GM21381 (cell line): ENCODE measurements at regions not wholly inside any gene's neighbourhood (a gene's known extent, or its start where the extent isn't known, plus 50 kb on each side); places are given as distances from the start of the nearest gene placed in this dataset.
"Not testable (repeated sequence)": the region's sequence is repeated elsewhere in the genome, so short reads cannot be mapped to it uniquely, and the experiment has no call there.

Source experiments
- ATAC-seq: cut with Tn5 transposase; IDR thresholded peaks from one replicate; pipeline ENCODE4 v1.9.1; 2021; ENCODE audit warnings: mild to moderate bottlenecking, moderate library complexity; ENCODE audit not compliant: unreplicated experiment

DNA sequence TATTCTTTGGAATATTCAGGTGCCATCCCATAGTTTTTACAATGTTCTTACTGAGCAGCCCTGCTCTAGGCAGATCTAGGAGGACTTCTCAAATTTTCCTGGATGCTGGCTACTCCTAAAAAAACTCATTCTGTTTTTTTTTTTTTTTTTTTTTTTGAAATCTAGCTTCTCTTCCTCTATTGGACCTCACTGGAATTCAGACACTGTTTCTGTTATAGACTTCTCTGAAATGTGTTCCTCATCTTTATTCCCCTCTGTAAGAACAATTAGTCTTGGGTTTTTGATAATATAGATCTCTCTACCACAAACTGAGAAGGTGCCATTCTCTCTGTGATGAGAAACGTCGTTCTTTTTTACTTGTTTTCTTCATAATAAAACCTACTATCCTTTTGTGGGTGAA is 115.3 kb upstream of the CCND2 start:
- ATAC-seq, result no peak

DNA sequence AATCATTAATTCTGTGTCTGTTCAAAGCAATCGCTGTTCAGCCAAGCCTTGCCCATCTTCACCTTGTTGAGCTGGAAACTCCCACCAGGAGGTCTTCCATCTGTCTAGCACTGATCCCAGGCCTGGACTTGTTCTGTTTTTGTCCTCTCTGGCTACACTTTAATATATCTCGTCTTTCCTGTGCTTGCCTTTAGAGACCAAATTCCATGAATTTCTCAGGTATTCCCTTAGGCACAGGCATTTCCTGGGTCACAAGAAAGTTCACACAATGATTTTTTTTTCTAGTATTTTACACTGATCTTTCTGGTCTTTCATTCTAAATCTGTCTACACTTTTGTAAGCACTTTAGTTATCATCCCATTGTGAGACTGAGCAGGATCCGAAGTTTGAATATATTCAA is 116.4 kb upstream of the CCND2 start:
- ATAC-seq, result no peak

DNA sequence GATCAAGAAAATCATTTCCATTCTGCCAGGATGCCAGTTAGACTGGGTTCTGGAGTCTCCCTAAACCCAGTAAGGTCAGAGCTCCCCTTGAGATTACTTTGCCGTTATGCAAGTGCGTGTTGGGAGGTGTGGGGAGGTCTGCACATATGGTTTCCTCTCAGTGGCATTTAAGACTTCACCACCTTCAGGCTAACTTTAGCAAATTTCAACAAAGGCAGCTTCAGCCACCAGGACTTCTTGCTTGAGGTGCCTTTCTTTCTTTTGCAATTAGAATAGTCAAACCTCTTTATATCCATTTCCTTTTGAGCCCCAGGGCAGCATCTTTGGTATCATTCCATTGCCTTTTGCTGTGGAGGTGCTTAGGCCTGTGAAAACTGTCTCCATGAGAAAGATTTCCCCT is 117.2 kb upstream of the CCND2 start:
- ATAC-seq, result no peak

DNA sequence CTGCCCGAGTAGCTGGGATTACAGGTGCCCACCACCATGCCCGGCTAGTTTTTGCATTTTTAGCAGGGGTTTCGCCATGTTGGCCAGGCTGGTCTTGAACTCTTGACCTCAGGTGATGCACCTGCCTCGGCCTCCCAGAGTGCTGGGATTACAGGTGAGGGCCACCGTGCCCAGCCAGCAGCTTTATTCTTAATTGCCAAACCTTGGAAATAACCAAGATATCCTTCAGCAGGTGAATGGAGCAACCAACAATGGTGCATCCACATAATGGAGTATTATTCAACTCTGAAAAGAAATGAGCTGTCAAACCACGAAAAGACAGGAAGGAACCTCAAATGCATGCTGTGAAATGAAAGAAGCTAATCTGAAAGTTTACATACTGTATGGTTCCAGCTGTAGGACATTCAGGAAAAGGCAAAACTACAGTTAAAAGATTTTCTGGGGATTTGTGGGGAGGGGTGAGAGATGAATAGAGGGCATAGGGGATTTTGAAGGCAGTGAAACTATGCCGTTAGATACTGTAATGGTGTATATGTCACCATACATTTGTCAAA is 118.8 kb upstream of the CCND2 start:
- no peak for ATAC-seq

DNA sequence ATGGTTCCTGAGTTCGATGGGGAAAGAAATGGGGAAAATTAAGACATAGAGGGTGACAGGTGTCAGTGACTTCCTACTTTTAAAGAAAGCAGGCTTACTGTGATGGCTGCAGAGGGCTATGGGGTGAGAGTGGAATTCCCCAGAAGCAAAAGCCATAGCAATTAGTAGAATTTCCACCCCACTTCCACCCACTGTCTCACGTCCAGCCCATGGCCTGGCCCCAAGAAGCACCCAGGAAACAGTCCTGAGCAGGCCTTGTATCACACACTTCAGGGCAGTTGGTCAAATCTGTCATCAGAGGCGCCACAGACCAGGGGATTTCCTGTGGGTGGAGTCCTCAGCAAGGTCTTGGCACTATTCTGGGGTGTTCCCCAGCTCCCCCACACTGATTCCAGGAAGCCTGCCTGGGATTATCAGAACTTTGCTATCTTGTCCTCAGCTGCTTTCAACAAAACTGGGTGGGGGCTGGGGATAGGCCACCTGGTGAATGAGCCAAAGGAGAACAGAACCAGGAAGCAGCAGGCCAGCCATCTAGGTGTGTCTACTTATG is 120.1 kb upstream of the CCND2 start:
- peak; percentile 74 for ATAC-seq

DNA sequence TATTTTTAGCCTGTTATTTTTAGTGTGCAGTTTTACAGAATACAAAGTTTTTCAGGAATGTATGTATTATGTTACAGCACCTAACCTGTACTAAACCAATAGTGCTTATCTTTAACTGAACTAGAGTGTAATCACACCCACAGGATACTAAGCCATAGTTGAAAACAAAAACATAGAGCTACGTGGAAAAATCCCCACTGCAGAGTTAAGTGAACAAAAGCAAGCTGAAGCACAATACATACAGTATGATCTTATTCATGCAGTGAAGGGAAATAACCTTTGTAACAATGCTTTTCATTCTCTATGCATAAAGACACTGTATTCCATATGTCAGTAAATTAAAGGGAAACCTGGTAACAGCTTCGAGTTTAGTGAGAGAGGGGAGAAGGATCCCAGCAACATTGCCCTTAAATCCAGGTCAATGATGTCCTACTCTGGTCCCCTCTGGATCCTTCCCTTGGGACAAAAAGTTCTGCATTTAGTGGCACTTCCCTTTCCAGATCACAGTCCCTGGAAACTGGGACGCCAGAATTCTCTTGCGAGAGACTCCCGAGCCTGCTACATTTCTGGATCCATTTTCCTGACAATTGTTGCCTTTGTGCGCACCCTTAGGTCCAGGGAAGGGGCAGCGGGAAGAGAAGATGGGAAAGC is 121.3 kb upstream of the CCND2 start:
- ATAC-seq, result no peak

DNA sequence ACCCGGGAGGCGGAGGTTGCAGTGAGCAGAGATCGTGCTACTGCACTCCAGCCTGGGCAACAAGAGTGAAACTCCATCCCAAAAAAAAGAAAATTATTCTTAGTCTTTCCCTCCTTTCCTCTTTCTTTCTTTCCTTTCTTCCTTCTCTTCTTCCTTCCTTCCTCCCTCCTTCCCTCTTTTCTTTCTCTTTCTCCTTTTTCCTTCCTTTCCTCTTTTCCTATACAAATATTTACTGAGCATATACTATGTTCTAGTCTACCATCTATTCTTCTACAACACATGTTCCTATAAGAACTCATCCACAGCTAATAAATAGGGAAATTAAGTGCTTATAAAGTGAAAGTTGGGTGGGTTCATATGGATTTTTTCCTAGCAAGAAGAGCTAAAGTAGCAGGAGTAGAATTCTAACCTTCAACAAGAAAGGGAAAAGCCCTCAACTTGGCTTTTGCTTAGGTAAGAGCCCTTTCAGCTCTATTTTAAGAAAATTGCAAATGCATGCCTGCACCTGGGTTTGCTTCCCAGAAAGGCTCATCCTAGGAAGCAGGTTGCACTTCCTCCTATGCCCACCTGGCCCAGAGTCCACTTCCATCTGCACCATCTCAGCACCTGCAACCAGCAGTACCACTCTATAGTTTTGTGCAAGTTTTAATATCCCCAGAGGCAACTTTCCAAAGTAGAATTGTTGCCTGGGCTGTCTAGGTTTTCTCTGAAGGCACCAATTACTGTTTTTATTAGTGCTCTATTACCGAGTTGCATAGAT is 122.0 kb upstream of the CCND2 start:
- ATAC-seq, result no peak

DNA sequence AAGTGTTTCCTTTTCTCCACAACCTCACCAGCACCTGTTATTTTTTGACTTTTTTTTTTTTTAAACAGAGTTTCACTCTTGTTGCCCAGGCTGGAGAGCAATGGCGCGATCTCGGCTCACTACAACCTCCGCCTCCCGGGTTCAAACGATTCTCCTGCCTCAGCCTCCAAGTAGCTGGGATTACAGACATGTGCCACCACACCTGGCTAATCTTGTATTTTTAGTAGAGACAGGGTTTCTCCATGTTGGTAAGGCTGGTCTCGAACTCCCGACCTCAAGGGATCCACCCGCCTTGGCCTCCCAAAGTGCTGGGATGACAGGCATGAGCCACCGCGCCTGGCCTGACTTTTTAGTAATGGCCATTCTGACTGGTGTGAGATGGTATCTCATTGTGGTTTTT is 123.2 kb upstream of the CCND2 start:
- ATAC-seq, result not testable (repeated sequence)

DNA sequence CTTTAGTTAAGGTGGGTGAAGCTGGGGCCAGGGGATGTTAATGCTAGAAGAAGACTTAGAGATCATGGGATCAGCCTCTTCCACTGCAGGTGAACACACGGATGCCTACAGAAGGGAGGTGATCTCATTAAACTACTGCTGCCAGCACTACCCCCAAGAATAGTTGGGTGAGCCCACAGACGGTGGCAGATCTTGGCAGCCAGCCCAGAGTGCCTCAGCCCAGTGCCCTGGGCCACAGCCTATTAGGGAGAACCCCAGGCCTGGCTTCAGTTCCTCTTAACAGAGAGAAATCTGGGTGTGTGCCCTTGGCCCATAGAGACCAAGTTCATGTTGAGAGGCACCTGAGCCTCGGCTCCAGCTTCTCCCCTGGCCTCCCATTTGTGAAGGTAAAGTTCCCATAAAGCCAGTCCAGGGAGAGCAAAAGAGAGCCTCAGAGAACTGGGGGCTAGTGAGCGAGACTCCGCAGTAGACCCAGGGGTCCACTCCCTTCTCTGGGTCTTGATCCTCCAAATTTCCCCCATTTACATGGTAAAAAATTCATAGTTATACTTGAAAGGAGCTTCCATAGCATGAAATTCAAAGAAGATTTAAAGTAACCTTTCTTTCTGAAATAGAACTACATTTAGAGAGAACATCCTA is 125.0 kb upstream of the CCND2 start:
- ATAC-seq, result peak; percentile 42

DNA sequence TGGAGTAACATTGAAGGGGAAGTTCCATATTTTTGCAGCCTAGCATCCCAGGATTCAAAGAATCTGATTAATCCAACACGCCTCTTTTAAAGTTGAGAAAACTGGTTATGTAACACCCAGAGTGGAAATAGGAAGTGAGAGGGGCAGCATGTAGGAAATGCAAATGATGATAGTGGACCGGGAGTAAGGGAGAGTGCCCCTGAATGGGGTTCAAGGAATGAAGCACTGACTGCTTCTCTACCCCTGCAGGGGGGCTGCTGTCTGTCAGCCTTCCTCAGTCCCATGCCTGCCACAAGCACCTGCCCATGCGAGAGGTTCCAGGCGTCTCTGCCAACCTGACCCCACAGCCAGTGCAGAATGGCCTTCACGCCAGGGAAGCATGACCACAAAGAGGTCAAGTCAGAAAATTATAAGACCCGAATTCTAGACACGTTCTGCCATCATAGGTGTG is 126.5 kb upstream of the CCND2 start:
- no peak for ATAC-seq

DNA sequence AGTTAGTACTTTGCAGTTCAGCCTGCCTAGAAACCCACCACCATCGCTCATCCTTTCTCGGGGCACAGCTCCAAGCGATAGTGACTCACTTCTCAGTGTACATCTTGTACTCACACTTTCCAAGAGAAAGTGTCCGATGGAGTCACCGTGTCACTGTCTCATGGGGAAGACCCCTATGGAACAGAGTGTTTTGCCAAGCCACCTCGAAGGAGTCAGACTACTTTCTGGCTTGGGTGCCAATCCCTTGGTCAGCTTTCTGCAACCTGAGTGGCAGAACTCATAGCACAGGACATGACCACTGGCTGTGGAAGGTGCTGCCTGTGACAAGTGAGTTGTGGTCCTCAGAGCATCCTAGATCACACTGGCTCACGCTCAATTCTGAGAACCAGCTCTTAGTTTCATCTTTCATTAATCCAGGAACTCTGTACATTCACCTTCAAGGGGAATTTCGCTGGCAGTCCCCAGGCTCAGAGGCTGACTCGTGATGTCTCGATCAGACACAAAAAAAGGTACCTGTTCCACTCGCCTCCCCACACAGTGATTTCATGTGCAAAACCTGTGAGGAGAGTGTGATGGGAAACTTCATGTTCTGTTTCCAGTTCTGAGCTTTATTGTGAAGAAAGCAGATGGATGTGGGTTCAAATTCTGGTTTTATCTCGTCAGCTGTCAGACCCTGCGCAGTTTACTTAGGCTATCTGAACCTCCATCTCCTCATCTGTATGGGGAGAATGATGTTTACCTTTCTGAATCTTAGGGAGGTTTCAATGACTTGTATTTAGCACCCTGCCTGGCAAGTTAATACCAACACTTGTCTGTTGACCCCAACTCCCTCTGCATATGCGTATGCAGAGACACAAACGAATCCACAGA is 127.3 kb upstream of the CCND2 start:
- no peak for ATAC-seq

DNA sequence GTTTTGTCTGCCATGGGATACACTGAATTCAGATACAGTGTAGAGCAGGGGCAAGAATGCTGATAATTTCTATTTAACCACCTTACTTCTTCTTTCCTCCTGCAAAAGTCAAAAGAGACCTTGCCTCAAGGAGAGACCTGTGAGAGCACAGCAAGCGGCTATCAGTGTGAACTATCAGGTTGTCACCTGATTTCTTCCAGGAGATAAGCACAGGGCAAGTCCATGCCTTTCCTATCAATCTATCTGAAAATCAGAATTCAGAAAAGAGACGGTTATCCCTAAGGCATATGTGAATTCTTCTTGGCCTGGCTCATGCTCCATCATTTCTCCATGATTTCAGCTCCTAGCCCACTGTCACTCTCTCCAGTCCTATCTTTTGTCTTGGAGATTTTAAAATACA is 128.9 kb upstream of the CCND2 start:
- no peak for ATAC-seq

DNA sequence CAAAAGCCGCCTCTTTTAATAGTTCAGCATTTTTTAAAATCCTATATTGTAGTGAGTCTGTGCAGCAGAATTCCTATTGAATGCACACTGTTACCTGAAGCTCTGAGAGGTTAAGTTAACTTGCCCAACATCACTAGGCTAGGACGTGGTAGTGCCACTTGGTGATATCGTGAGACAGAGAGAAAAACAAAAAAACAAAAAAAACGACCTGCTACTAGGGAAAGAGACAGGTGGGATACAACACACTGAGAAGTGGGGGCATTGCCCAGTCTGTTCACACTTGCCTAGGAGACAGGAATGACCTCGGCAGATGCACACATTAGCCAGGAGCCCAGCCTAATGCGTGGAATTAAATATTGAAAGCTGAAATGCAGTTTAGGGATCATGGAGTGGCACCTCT is 129.7 kb upstream of the CCND2 start:
- ATAC-seq, result no peak

DNA sequence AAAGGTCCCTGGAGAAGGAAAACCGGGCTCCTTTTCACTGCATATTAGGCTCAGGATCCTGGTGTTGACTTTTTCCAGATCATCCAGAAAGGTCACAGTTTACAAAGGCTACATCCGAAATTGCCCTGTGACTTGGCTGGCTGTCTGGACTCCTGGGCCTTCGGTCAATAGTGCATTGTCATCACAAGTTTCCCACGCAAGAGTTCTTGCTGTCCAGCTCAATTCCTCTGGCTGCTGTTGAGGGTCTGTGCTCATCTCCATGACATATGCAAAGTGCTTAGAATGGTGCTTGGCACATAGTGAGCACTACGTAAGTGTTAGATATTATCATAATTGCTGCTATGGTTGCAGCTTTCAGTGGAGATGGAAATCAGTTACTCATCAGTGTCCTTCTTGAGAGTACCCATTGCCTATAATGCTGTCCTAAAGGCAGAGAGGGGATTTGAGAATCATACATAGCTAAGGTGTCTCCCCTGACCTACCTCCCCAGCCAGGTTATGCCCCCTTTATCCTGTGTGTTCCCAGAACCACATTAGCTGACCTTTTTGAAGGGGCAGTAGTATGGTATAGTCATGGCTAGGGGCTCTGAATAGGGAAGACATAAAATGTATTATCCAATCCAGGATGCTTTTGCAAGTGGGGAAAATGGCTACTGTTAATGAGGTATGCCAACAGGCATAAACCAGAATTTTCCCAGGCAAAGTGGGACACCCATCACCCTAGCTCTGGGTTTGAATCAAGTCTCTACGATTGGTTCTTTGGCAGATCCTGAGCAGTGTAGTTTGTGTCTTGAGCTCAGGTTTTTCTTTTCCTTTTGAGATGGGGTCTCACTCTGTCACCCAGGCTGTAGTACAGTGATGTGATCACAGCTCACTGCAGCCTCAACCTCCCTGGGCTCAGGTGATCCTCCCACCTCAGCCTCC is 132.0 kb upstream of the CCND2 start:
- no peak for ATAC-seq

DNA sequence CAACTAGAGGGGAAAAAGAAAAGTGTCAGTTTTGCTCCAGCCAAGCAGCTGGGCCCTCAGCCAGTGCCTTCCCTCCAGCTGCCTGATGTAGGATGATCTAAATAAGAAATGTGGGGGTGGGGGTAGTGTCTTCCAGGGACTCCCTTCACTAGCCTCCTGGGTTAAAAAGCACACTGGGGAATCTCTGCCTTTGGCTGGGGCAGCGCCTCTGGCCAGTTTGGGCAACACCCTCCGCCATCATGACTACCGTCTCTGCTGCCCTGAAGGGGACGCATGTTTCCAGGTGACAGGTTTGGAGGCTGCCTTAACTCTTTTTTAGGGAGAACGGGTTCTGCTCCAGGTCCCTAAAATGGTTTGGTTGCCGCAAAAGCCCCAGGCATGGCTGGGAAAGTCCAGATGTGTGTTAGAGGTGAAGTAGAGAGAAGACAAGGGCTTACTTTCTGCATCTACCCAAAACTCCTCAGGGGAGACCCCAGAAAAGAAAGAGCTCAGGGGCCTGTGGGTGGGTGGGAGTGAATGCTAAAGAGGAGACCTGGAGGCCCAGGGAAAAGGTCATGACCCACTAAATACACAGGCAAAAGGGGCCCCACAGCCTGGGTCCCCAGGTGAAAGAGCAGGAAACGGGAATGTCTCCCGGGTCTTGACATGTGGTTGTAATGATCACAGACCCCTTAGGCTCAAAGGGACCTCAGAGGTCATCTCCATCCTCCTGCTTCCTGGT is 132.8 kb upstream of the CCND2 start:
- no peak for ATAC-seq

DNA sequence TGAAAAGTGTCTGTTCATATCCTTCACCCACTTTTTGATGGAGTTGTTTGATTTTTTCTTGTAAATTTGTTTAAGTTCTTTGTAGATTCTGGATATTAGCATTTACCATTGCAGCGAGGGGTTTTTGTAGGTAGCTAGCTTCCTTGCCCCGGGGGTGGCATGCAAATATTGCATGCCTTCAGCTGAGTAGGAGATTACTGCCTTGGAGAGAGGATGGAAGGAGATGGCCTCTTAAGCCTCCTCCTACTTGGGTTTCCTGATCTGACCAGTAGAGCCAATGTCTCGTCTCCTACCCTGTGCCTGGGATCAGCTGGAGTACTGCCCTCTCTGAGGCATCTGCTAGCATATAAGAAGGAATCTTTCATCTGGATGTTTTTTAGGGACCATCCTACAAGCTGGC is 134.4 kb upstream of the CCND2 start:
- ATAC-seq, result no peak

DNA sequence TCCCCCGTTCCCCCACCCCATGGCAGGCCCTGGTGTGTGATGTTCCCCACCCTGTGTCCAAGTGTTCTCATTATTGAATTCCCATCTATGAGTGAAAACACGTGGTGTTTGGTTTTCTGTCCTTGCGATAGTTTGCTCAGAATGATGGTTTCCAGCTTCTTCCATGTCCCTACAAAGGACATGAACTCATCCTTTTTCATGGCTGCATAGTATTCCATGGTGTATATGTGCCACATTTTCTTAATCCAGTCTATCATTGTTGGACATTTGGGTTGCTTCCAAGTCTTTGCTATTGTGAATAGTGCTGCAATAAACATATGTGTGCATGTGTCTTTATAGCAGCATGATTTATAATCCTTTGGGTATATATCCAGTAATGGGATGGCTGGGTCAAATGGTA is 135.0 kb upstream of the CCND2 start:
- ATAC-seq, result not testable (repeated sequence)

DNA sequence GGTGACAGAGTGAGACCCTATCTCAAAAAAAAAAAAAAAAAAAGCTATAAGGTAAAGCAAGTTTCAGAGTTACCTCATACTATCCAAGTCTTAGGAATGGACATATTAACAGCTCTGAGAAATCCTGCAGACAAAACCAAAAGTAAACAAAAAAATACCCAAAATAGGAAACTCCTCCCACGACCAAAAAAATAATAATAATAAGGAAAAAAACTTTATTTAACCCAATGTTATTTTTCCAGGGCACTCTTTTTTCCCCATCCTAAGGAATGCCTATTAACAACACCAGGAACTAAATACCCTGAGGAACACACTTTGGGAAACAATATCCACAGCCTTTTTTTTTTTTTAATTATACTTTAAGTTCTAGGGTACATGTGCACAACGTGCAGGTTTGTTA is 135.5 kb upstream of the CCND2 start:
- ATAC-seq, result no peak

DNA sequence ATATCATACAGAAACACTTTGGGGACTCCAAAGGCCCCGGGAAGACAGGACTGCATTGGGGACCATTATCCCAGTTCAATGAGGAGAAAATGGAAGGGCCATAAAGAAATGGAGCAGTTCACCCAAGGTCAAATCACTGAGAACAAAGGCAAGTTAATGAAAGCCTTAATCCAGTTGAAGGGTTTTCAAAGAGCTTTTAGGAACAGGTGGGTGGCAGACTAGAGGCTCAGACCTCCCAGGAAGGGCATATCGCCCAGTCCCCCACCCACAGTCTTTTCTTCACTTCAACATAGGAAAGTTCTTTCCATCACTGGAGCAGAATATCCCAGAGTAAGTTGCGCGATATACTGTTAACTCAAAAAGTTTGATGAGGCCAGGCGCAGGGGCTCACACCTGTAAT is 136.1 kb upstream of the CCND2 start:
- no peak for ATAC-seq
